H9 (cell line): ENCODE measurements at regions not wholly inside any gene's neighbourhood (a gene's known extent, or its start where the extent isn't known, plus 50 kb on each side); places are given as distances from the start of the nearest gene placed in this dataset.

Experiments used
- DNase-seq: peaks from one replicate; pipeline ENCODE4 v3.0.0-alpha.2; 2017
- H2AFZ ChIP-seq: one replicate; pipeline ENCODE4 v1.6.1; 2013; ENCODE audit warnings: mild to moderate bottlenecking, low read length, control low read depth, moderate library complexity
- H2AK5ac ChIP-seq: 2 replicates; pipeline ENCODE4 v1.6.1; 2013; ENCODE audit warnings: low read length, control low read depth, mixed read lengths; ENCODE audit not compliant: insufficient read length
- H2BK120ac ChIP-seq: one replicate; pipeline ENCODE4 v1.6.1; 2013; ENCODE audit warnings: low read depth, mild to moderate bottlenecking, low read length, control low read depth, inconsistent platforms; ENCODE audit not compliant: poor library complexity, severe bottlenecking
- H2BK12ac ChIP-seq: 2 replicates; pipeline ENCODE4 v1.6.1; 2013; ENCODE audit warnings: low read length, control low read depth, mixed read lengths, low read depth; ENCODE audit not compliant: insufficient read length
- H2BK15ac ChIP-seq: 2 replicates; pipeline ENCODE4 v1.6.1; 2013; ENCODE audit warnings: low read depth, low read length, control low read depth
- H2BK20ac ChIP-seq: one replicate; pipeline ENCODE4 v1.6.1; 2013; ENCODE audit warnings: low read depth, mild to moderate bottlenecking, low read length, control low read depth, inconsistent platforms; ENCODE audit not compliant: poor library complexity, severe bottlenecking
- H2BK5ac ChIP-seq: 2 replicates; pipeline ENCODE4 v1.6.1; 2013; ENCODE audit warnings: low read length, control low read depth, mixed read lengths; ENCODE audit not compliant: insufficient read length
- H3K14ac ChIP-seq: 2 replicates; pipeline ENCODE4 v1.6.1; 2013; ENCODE audit warnings: low read length, control low read depth; ENCODE audit not compliant: insufficient read depth
- H3K18ac ChIP-seq: 2 replicates; pipeline ENCODE4 v1.6.1; 2013; ENCODE audit warnings: low read depth, mild to moderate bottlenecking, mixed read lengths, low read length, control low read depth; ENCODE audit not compliant: insufficient read length
- H3K23ac ChIP-seq: 2 replicates; pipeline ENCODE4 v1.6.1; 2013; ENCODE audit warnings: low read length, control low read depth, mixed read lengths, low read depth; ENCODE audit not compliant: insufficient read length
- H3K23me2 ChIP-seq: 2 replicates; pipeline ENCODE4 v1.6.1; 2013; ENCODE audit warnings: low read depth, mild to moderate bottlenecking, mixed read lengths, low read length, control low read depth; ENCODE audit not compliant: insufficient read length, poor library complexity, severe bottlenecking
- H3K27ac ChIP-seq: 2 replicates; pipeline ENCODE4 v1.5.1; 2013; ENCODE audit warnings: low read length, control low read depth, mixed read lengths, low read depth; ENCODE audit not compliant: insufficient read length
- H3K27me3 ChIP-seq: 2 replicates; pipeline ENCODE4 v1.6.1; 2013; ENCODE audit warnings: low read length, control low read depth, inconsistent platforms; ENCODE audit not compliant: insufficient read depth
- H3K4ac ChIP-seq: 2 replicates; pipeline ENCODE4 v1.6.1; 2013; ENCODE audit warnings: low read depth, mild to moderate bottlenecking, control low read depth, inconsistent platforms, low read length, moderate library complexity
- H3K4me1 ChIP-seq: 2 replicates; pipeline ENCODE4 v1.6.1; 2013; ENCODE audit warnings: low read length, control low read depth, inconsistent platforms; ENCODE audit not compliant: insufficient read depth
- H3K4me2 ChIP-seq: 2 replicates; pipeline ENCODE4 v1.6.1; 2013; ENCODE audit warnings: low read length, control low read depth, mixed read lengths; ENCODE audit not compliant: insufficient read length, insufficient read depth
- H3K56ac ChIP-seq: 2 replicates; pipeline ENCODE4 v1.6.1; 2013; ENCODE audit warnings: low read depth, mild to moderate bottlenecking, mixed read lengths, low read length, control low read depth; ENCODE audit not compliant: insufficient read length
- H3K79me1 ChIP-seq: 2 replicates; pipeline ENCODE4 v1.6.1; 2013; ENCODE audit warnings: low read depth, mild to moderate bottlenecking, moderate library complexity, low read length, control low read depth, inconsistent platforms; ENCODE audit not compliant: insufficient read depth, poor library complexity, severe bottlenecking
- H3K79me2 ChIP-seq: 2 replicates; pipeline ENCODE4 v1.6.1; 2013; ENCODE audit warnings: low read length, control low read depth, inconsistent platforms; ENCODE audit not compliant: insufficient read depth
- H3K9ac ChIP-seq: 2 replicates; pipeline ENCODE4 v1.6.1; 2013; ENCODE audit warnings: low read length, control low read depth, mixed read lengths; ENCODE audit not compliant: insufficient read length; ENCODE audit errors: extremely low read depth
- H3K9me3 ChIP-seq: one replicate; pipeline ENCODE4 v1.6.1; 2013; ENCODE audit warnings: low read depth, low read length, inconsistent platforms; ENCODE audit not compliant: control insufficient read depth
- H3T11ph ChIP-seq: one replicate; pipeline ENCODE4 v1.6.1; 2013; ENCODE audit warnings: mild to moderate bottlenecking, low read length, control low read depth, inconsistent platforms
- H4K20me1 ChIP-seq: one replicate; pipeline ENCODE4 v1.6.1; 2013; ENCODE audit not compliant: control insufficient read depth, insufficient read length, insufficient read depth
- H4K5ac ChIP-seq: 2 replicates; pipeline ENCODE4 v1.6.1; 2013; ENCODE audit warnings: low read depth, mild to moderate bottlenecking, mixed read lengths, low read length, control low read depth; ENCODE audit not compliant: insufficient read length
- H4K8ac ChIP-seq: replicated peaks from 2 replicates; pipeline ENCODE4 v1.6.1; 2013; ENCODE audit warnings: low read length, control low read depth, mixed read lengths, low read depth; ENCODE audit not compliant: insufficient read length
- H4K91ac ChIP-seq: 2 replicates; pipeline ENCODE4 v1.6.1; 2013; ENCODE audit warnings: low read depth, mild to moderate bottlenecking, moderate library complexity, mixed read lengths, low read length, control low read depth; ENCODE audit not compliant: insufficient read length
- H3K27ac Mint-ChIP-seq, 3 experiments: 2 replicates in 2 of 3; 3 replicates in 1 of 3; pipeline ENCODE4 v1.8.0; 2020 to 2021; ENCODE audit warnings: mixed read lengths in 3 of 3, mild to moderate bottlenecking in 1 of 3, moderate library complexity in 1 of 3
- H3K27me3 Mint-ChIP-seq: 2 replicates; pipeline ENCODE4 v1.8.0; 2021; ENCODE audit warnings: low read depth, mild to moderate bottlenecking, moderate library complexity, mixed read lengths
- H3K36me3 Mint-ChIP-seq, 3 experiments: 2 replicates in 2 of 3; 3 replicates in 1 of 3; pipeline ENCODE4 v1.8.0; 2020 to 2021; ENCODE audit warnings: low read depth in 3 of 3, mixed read lengths in 3 of 3; ENCODE audit not compliant: insufficient read depth in 1 of 3
- H3K4me1 Mint-ChIP-seq, 2 experiments: 2 replicates each; pipeline ENCODE4 v1.8.0; 2020; ENCODE audit warnings: mixed read lengths in 2 of 2
- H3K4me3 Mint-ChIP-seq, 2 experiments: 2 replicates in 1 of 2; 3 replicates in 1 of 2; pipeline ENCODE4 v1.8.0; 2020 to 2021; ENCODE audit warnings: mild to moderate bottlenecking in 2 of 2, mixed read lengths in 2 of 2, moderate library complexity in 1 of 2
- H3K9me3 Mint-ChIP-seq, 2 experiments: 2 replicates in 1 of 2; 3 replicates in 1 of 2; pipeline ENCODE4 v1.8.0; 2020; ENCODE audit warnings: mild to moderate bottlenecking in 2 of 2, mixed read lengths in 2 of 2, moderate library complexity in 1 of 2
- WGBS: extraction: QIAGEN DNeasy Blood & Tissue Kit; methylation state at CpG from one replicate; pipeline ENCODE4 v1.1.7; 2013; ENCODE audit warnings: missing lambda C conversion rate, low lambda C conversion rate, mixed read lengths; ENCODE audit not compliant: insufficient read length; ENCODE audit errors: extremely low coverage; 5-methylcytosine and 5-hydroxymethylcytosine counted together
- TF ChIP-seq, protein P1 (sequence below): fragments of 200-600 bp; sonication (generic); conservative IDR thresholded peaks from 3 replicates; pipeline ENCODE4 v1.8.0; 2021; ENCODE audit warnings: antibody characterized with exemption, mild to moderate bottlenecking

DNA sequence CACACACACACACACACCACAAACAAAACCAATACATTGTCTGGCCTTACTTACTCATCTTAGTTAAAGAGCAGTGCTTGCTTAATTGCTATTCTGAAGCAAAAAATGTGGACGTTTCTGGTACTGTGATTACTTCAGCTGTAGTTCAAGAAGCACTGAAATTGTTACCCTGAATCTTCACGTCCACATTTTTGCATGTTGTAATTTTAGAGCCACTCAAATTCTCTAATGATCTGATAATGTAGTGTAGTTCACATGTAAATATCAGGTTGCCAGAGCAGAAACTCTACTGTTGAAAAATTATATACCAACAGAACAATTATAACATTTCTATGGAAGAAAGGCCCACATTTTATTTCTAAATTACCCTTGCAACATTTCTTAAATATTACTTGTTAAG, 1451.1 kb downstream of the GATA3 start:
- no peak overlapping the region for H2AK5ac ChIP-seq
- no peak overlapping the region for H2BK20ac ChIP-seq
- Mint-ChIP-seq H3K4me3 (no peak overlapping the region), H3K9me3 (peaks cover 0 to 5% of the 10 kb centered on the region in 2 experiments; a peak in 3 of 5 replicates), H3K4me1 (peaks cover 11 to 22% of the 10 kb centered on the region in 2 experiments), H3K36me3 (peaks cover 0 to 2% (median 0%) of the 10 kb centered on the region in 3 experiments; a peak in 2 of 7 replicates), H3K27me3 (no peaks in the 10 kb centered on the region), H3K27ac (no peak overlapping the region)
- no peak overlapping the region for H3K56ac ChIP-seq
- no peak overlapping the region for H3K14ac ChIP-seq
- no peak overlapping the region for H4K8ac ChIP-seq
- no peak for DNase-seq
- TF ChIP-seq, protein P1, sequence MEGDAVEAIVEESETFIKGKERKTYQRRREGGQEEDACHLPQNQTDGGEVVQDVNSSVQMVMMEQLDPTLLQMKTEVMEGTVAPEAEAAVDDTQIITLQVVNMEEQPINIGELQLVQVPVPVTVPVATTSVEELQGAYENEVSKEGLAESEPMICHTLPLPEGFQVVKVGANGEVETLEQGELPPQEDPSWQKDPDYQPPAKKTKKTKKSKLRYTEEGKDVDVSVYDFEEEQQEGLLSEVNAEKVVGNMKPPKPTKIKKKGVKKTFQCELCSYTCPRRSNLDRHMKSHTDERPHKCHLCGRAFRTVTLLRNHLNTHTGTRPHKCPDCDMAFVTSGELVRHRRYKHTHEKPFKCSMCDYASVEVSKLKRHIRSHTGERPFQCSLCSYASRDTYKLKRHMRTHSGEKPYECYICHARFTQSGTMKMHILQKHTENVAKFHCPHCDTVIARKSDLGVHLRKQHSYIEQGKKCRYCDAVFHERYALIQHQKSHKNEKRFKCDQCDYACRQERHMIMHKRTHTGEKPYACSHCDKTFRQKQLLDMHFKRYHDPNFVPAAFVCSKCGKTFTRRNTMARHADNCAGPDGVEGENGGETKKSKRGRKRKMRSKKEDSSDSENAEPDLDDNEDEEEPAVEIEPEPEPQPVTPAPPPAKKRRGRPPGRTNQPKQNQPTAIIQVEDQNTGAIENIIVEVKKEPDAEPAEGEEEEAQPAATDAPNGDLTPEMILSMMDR: no peak
- no peak overlapping the region for H2BK12ac ChIP-seq
- no peak overlapping the region for H4K91ac ChIP-seq
- no peaks in the 10 kb centered on the region for H3K23me2 ChIP-seq
- H3K4me2 ChIP-seq: no peak overlapping the region
- H3K27ac ChIP-seq: no peak overlapping the region
- no peaks in the 10 kb centered on the region for H3K9me3 ChIP-seq
- no peak overlapping the region for H2BK5ac ChIP-seq
- no peak overlapping the region for H3K23ac ChIP-seq
- no peaks in the 10 kb centered on the region for H3K79me1 ChIP-seq
- no peak overlapping the region for H3T11ph ChIP-seq
- H2AFZ ChIP-seq: no peak overlapping the region
- no peaks in the 10 kb centered on the region for H3K79me2 ChIP-seq
- no peak overlapping the region for H3K9ac ChIP-seq
- H2BK120ac ChIP-seq: no peak overlapping the region
- no peak overlapping the region for H3K18ac ChIP-seq
- no peaks in the 10 kb centered on the region for H3K27me3 ChIP-seq
- no peak overlapping the region for H3K4ac ChIP-seq
- no CpG with 5 or more reads among the region's 2 CpGs for WGBS
- H3K4me1 ChIP-seq: peaks cover 3% of the 10 kb centered on the region; the same call in 1 of the 2 replicates
- no peak overlapping the region for H2BK15ac ChIP-seq
- H4K5ac ChIP-seq: no peak overlapping the region
- H4K20me1 ChIP-seq: no peaks in the 10 kb centered on the region
